ENCODE measurements at regions not wholly inside any gene's neighbourhood (a gene's known extent, or its start where the extent isn't known, plus 50 kb on each side); places are given as distances from the start of the nearest gene placed in this dataset.

DNA sequence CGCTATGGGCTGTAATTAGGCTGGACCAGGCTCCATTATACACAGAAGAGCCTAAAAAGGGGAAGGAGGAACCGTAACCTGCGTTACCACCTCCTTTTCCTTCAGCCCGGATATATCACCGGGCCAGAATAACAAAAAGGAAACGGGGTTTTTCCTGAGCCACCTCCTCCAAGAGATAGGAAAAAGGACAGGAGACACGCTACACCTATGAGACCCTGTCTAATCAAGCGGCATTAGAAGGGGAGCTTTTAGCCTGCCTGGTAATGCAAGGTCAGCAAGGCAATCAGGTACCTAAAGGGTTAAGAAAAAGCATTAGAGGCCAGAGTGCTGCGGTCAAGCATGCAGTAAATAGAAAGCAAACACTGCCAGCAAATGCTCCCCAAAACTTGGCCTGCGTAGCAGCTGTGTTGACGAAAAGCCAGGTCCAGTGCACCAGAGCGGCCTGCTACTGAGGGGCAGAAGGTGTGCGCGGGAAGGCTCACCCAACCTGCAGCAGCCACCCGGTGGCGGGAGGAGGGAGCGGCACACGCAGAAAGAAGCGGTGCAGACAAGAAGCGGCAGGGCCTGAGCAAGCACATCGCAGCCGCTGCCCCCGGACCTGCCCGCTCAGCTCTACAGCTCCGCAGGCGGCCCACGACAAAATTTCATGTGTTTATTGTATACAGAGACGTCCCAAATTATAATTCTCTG is 1466.1 kb downstream of the UQCRFS1 start:
- TF ChIP-seq, protein P1, sequence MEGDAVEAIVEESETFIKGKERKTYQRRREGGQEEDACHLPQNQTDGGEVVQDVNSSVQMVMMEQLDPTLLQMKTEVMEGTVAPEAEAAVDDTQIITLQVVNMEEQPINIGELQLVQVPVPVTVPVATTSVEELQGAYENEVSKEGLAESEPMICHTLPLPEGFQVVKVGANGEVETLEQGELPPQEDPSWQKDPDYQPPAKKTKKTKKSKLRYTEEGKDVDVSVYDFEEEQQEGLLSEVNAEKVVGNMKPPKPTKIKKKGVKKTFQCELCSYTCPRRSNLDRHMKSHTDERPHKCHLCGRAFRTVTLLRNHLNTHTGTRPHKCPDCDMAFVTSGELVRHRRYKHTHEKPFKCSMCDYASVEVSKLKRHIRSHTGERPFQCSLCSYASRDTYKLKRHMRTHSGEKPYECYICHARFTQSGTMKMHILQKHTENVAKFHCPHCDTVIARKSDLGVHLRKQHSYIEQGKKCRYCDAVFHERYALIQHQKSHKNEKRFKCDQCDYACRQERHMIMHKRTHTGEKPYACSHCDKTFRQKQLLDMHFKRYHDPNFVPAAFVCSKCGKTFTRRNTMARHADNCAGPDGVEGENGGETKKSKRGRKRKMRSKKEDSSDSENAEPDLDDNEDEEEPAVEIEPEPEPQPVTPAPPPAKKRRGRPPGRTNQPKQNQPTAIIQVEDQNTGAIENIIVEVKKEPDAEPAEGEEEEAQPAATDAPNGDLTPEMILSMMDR (IDR thresholded peaks at IDR 0.05): peak in 10 of 12 donors; percentile 30 to 50 (median 38)
- TF ChIP-seq POLR2A (IDR thresholded peaks at IDR 0.05): no peak

All from heart left ventricle (tissue), 13 donors.